ENCODE measurements at regions not wholly inside any gene's neighbourhood (a gene's known extent, or its start where the extent isn't known, plus 50 kb on each side); places are given as distances from the start of the nearest gene placed in this dataset.

DNA sequence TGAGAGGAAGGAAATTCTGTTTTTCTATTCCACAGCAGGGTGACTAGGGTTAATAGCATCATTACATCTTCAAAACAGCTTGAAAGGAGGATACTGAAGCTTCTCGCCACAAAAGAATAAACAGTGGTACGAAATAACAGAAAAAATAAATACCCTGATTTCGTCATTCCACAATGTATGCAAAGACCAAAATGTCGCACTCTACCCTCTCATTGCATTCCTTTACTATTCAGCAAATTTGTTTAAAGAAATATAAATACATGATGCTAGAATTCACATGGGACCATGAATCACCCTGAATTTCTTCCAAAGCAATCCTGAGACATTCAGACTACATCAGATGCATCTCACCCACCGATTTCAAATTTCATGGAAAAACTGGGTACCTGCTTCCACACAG lies 112.3 kb upstream of the TOP3B start:
- H4K5ac ChIP-seq (ENCODE audit: insufficient read length, low read depth, low read length) = no peak overlapping the region
- no peak overlapping the region for H2BK5ac ChIP-seq (ENCODE audit: low read depth, low read length)
- H3K4me1 ChIP-seq (replicated peaks in 1 of 4; ENCODE audit: control insufficient read depth in 3 of 4, insufficient read depth in 4 of 4, low read length in 3 of 4) = no peaks in the 10 kb centered on the region
- no peak overlapping the region for H3K14ac ChIP-seq (ENCODE audit: insufficient read length)
- no peak overlapping the region for H3K4ac ChIP-seq (replicated peaks; ENCODE audit: insufficient read length, low read depth, low read length)
- H4K20me1 ChIP-seq (replicated peaks in 1 of 2; ENCODE audit: control insufficient read depth in 1 of 2, insufficient read depth in 2 of 2, low read length in 2 of 2) = peaks cover 0 to 3% of the 10 kb centered on the region in 2 experiments
- no peaks in the 10 kb centered on the region for H3K79me2 ChIP-seq (ENCODE audit: control insufficient read depth in 1 of 2, insufficient read depth in 2 of 2, low read length in 2 of 2)
- POLR2A ChIA-PET (ENCODE audit: partially characterized antibody) = no interaction called here
- H4K91ac ChIP-seq (replicated peaks; ENCODE audit: insufficient read length, low read length) = no peak overlapping the region
- H2BK20ac ChIP-seq (ENCODE audit: low read length) = no peak overlapping the region
- no peak overlapping the region for H4K8ac ChIP-seq (ENCODE audit: extremely low read depth, insufficient read depth, low read length)
- H3K27ac ChIP-seq (ENCODE audit: low read depth, low read length) = no peak overlapping the region
- H3K9ac ChIP-seq (replicated peaks in 1 of 4; ENCODE audit: extremely low read depth in 1 of 4, low read depth in 3 of 4, low read length in 3 of 4) = no peak overlapping the region
- FAIRE-seq = no peak
- no peak overlapping the region for H3K4me3 ChIP-seq (ENCODE audit: extremely low read depth in 1 of 4, insufficient read depth in 2 of 4, low read depth in 3 of 4, low read length in 4 of 4)
- H3K23me2 ChIP-seq (ENCODE audit: low read depth, low read length) = no peaks in the 10 kb centered on the region
- no peak overlapping the region for H2AFZ ChIP-seq (ENCODE audit: low read length)
- H3K9me3 ChIP-seq (ENCODE audit: insufficient read depth in 2 of 2, low read depth in 1 of 2, low read length in 1 of 2) = no peaks in the 10 kb centered on the region
- CTCF ChIA-PET (ENCODE audit: partially characterized antibody) = interaction anchor here (1.0 kb wide), 1 partner anchor 15 kb away, joined by 3 read pairs; no protein-coding TSS in a partner anchor
- no peaks in the 10 kb centered on the region for H3K79me1 ChIP-seq (ENCODE audit: low read depth, low read length)
- no peak overlapping the region for H3K23ac ChIP-seq (ENCODE audit: insufficient read length)
- 84% methylated on average over 5 of the region's 5 CpGs; no CpG with 5 or more reads in 1 of the 2 experiments for WGBS, 2 experiments (ENCODE audit: extremely low coverage in 1 of 2, insufficient coverage in 1 of 2, insufficient read length in 1 of 2, insufficient replicate concordance in 2 of 2, low coverage in 1 of 2, low lambda C conversion rate in 2 of 2, missing lambda C conversion rate in 1 of 2)
- H3K56ac ChIP-seq (replicated peaks; ENCODE audit: insufficient read length, low read depth, low read length) = no peak overlapping the region
- H3K18ac ChIP-seq (ENCODE audit: extremely low read depth, low read length) = no peak overlapping the region
- no peak overlapping the region for H3K4me2 ChIP-seq (ENCODE audit: insufficient read depth in 1 of 2, low read depth in 2 of 2, low read length in 2 of 2)
- no peaks in the 10 kb centered on the region for H3K36me3 ChIP-seq (ENCODE audit: control insufficient read depth in 2 of 4, insufficient read depth in 4 of 4, low read length in 3 of 4)
- H2AK5ac ChIP-seq (ENCODE audit: low read depth, low read length) = no peak overlapping the region
- no peak overlapping the region for H2BK120ac ChIP-seq (replicated peaks; ENCODE audit: low read depth, low read length)
- no peak overlapping the region for H2BK12ac ChIP-seq (ENCODE audit: low read depth, low read length)
- no peak for DNase-seq (ENCODE audit: low read depth in 1 of 2, low spot score in 2 of 2)
- no peak overlapping the region for H2BK15ac ChIP-seq (ENCODE audit: low read length)
- peaks cover 72 to 100% (median 96%) of the 10 kb centered on the region in 4 experiments for H3K27me3 ChIP-seq (replicated peaks in 1 of 4; ENCODE audit: control insufficient read depth in 3 of 4, extremely low read depth in 1 of 4, insufficient read depth in 3 of 4, low read length in 3 of 4)
- TF ChIP-seq TCF12 (IDR thresholded peaks at IDR 0.05; ENCODE audit: low read depth, low read length) (no peak), NRF1 (IDR thresholded peaks at IDR 0.05; ENCODE audit: low read depth, low read length) (no peak), TAF7 (optimal IDR thresholded peaks at IDR 0.05; ENCODE audit: borderline replicate concordance, low read depth, low read length) (no peak)
- TF ChIP-seq, protein P1, sequence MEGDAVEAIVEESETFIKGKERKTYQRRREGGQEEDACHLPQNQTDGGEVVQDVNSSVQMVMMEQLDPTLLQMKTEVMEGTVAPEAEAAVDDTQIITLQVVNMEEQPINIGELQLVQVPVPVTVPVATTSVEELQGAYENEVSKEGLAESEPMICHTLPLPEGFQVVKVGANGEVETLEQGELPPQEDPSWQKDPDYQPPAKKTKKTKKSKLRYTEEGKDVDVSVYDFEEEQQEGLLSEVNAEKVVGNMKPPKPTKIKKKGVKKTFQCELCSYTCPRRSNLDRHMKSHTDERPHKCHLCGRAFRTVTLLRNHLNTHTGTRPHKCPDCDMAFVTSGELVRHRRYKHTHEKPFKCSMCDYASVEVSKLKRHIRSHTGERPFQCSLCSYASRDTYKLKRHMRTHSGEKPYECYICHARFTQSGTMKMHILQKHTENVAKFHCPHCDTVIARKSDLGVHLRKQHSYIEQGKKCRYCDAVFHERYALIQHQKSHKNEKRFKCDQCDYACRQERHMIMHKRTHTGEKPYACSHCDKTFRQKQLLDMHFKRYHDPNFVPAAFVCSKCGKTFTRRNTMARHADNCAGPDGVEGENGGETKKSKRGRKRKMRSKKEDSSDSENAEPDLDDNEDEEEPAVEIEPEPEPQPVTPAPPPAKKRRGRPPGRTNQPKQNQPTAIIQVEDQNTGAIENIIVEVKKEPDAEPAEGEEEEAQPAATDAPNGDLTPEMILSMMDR (IDR thresholded peaks at IDR 0.05; ENCODE audit: control extremely low read depth in 1 of 3, insufficient read depth in 1 of 3, low read depth in 1 of 3, low read length in 3 of 3) = no peak
